AG04449 (cell line): ENCODE measurements at regions not wholly inside any gene's neighbourhood (a gene's known extent, or its start where the extent isn't known, plus 50 kb on each side); places are given as distances from the start of the nearest gene placed in this dataset.

Experiments
- CTCF ChIA-PET: fragments of 350-600 bp; formaldehyde crosslinking; extraction: SDS; loops from one replicate; lab custom pipeline; 2021; ENCODE audit warnings: antibody characterized with exemption; lab: Yijun Ruan, JAX
- POLR2A ChIA-PET: fragments of 400-600, 350-600 bp; formaldehyde crosslinking; extraction: SDS; loops from one replicate; lab custom pipeline; 2020; ENCODE audit warnings: antibody characterized with exemption, inconsistent platforms; lab: Yijun Ruan, JAX
- DNase-seq: peaks from one replicate; pipeline ENCODE4 v3.0.0-alpha.2; 2010; ENCODE audit warnings: low read depth, low spot score
- H3K4me3 ChIP-seq: 2 replicates; pipeline ENCODE4 v1.5.1; 2011; ENCODE audit warnings: low read depth, mild to moderate bottlenecking, control low read depth, low read length
- TF ChIP-seq, protein P1 (sequence below): IDR thresholded peaks from one replicate; pipeline ENCODE4 v1.5.1; 2011; ENCODE audit warnings: mild to moderate bottlenecking, moderate library complexity, low read length, control low read depth, inconsistent platforms; ENCODE audit not compliant: insufficient read depth; ENCODE audit errors: missing control alignments

DNA sequence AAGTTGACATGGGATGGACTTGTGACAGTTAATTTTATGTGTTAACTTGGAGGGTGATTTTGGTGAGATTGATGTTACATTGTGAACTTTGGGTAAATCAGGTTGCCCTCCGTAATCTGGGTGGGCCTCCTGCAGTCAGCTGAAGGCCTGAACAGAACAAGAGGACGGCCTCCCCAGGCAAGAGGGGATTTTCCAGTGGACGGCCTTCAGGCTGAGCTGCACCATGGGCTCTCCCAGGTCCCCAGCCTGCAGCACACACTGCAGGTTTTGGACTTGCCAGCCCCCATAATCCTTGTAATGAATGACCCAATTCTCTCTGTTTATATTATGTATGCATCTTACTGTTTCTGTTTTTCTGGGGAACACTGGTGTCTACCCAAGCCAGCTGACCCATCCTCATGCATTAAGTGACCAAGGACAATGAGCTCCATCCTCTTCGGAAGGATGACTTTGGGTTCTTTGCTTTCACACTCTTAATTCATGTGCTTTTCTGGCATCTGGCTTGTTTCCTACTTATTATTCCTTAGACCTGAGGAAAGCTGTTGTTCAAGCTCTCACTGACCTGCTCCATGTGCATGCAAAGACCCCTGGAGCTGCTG is 64.2 kb downstream of the DACT2 start:
- no peak overlapping the region for H3K4me3 ChIP-seq
- DNase-seq = no peak
- TF ChIP-seq, protein P1, sequence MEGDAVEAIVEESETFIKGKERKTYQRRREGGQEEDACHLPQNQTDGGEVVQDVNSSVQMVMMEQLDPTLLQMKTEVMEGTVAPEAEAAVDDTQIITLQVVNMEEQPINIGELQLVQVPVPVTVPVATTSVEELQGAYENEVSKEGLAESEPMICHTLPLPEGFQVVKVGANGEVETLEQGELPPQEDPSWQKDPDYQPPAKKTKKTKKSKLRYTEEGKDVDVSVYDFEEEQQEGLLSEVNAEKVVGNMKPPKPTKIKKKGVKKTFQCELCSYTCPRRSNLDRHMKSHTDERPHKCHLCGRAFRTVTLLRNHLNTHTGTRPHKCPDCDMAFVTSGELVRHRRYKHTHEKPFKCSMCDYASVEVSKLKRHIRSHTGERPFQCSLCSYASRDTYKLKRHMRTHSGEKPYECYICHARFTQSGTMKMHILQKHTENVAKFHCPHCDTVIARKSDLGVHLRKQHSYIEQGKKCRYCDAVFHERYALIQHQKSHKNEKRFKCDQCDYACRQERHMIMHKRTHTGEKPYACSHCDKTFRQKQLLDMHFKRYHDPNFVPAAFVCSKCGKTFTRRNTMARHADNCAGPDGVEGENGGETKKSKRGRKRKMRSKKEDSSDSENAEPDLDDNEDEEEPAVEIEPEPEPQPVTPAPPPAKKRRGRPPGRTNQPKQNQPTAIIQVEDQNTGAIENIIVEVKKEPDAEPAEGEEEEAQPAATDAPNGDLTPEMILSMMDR = no peak
- POLR2A ChIA-PET = no interaction called here
- CTCF ChIA-PET = no interaction called here

- CTCF ChIA-PET = no interaction called here
- no peak for DNase-seq
- no peak overlapping the region for H3K4me3 ChIP-seq
- POLR2A ChIA-PET = no interaction called here
- TF ChIP-seq, protein P1 = no peak
Observed at GRCh38 chr6:168252267-168252666, 67.3 kb downstream of the DACT2 start.

GRCh38 chr6:168250250-168250649 is 69.3 kb downstream of the DACT2 start:
- ChIA-PET CTCF (no interaction called here), POLR2A (no interaction called here)
- H3K4me3 ChIP-seq = no peak overlapping the region
- no peak for DNase-seq
- TF ChIP-seq, protein P1 = no peak

DNA sequence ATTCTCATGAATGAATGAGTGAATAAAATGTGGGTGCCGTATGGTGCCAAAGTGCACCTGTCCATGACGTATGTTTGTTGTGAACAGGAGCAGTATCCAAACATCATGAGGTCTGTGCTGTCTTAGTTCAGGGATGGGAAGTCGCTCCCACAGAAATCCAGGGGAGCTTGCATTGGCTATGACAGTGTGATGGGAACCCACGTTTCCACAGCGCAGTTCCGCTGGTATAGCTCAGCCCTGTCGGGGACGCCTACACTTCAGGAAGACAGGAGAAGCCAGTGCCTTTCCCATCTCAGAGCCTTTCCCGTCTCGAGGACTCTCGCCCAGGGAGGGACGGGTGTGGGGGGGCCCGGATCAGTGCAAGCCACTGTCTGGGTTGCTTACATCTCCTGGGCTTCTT is 69.8 kb downstream of the DACT2 start:
- ChIA-PET POLR2A (no interaction called here), CTCF (no interaction called here)
- TF ChIP-seq, protein P1 = no peak
- H3K4me3 ChIP-seq = no peak overlapping the region
- no peak for DNase-seq

- no peak for DNase-seq
- POLR2A ChIA-PET = no interaction called here
- CTCF ChIA-PET = no interaction called here
- H3K4me3 ChIP-seq = no peak overlapping the region
- TF ChIP-seq, protein P1 = no peak
Observed at GRCh38 chr6:168248148-168248620, 71.4 kb downstream of the DACT2 start.

GRCh38 chr6:168247443-168248147 is 72.0 kb downstream of the DACT2 start:
- ChIA-PET CTCF (no interaction called here), POLR2A (no interaction called here)
- H3K4me3 ChIP-seq = no peak overlapping the region
- no peak for DNase-seq
- TF ChIP-seq, protein P1 = no peak
